HepG2 (cell line): ENCODE measurements at regions not wholly inside any gene's neighbourhood (a gene's known extent, or its start where the extent isn't known, plus 50 kb on each side); places are given as distances from the start of the nearest gene placed in this dataset.

Source experiments
- GABPA ChIP-seq, 2 experiments: IDR thresholded peaks; 2 replicates each; pipeline ENCODE4 v1.6.1; 2011 to 2016; ENCODE audit warnings: low read depth in 2 of 2, low read length in 1 of 2, missing biosample characterization in 1 of 2, missing genetic modification characterization in 1 of 2
- KDM6A ChIP-seq: IDR thresholded peaks from 2 replicates; pipeline ENCODE4 v1.6.1; 2016; ENCODE audit warnings: low read depth
- NR2F6 ChIP-seq, 2 experiments: IDR thresholded peaks; 2 replicates each; pipeline ENCODE4 v1.6.1; 2016; ENCODE audit warnings: antibody characterized with exemption in 1 of 2, mild to moderate bottlenecking in 1 of 2
- PBX3 ChIP-seq: sonication (generic); formaldehyde crosslinking; IDR thresholded peaks from 2 replicates; pipeline ENCODE4 v1.8.1; 2023; ENCODE audit warnings: missing genetic modification reagents, inconsistent platforms, borderline replicate concordance
- RXRB ChIP-seq: IDR thresholded peaks from 2 replicates; pipeline ENCODE4 v1.6.1; 2016; ENCODE audit warnings: borderline replicate concordance, missing genetic modification reagents, missing compliant biosample characterization
- ZKSCAN1 ChIP-seq: fragments of 150-350 bp; IDR thresholded peaks from 2 replicates; pipeline ENCODE4 v1.6.1; 2014; ENCODE audit warnings: low read length
- ZNF142 ChIP-seq: sonication (generic); formaldehyde crosslinking; IDR thresholded peaks from 2 replicates; pipeline ENCODE4 v1.4.0; 2020; ENCODE audit warnings: missing genetic modification reagents

GRCh38 chr10:44492678-44493077, 107.8 kb upstream of the CXCL12 start (continued):
- peak; percentile 65; the same call in 1 of the 2 replicates for TF ChIP-seq RXRB
- no peak for TF ChIP-seq ZNF142
- TF ChIP-seq PBX3 (CRISPR knock-in tag), result no peak
- TF ChIP-seq ZKSCAN1, result no peak
- no peak for TF ChIP-seq GABPA (IDR thresholded peaks at IDR 0.05; ENCODE audit: low read depth, low read length)
- peak; percentile 80 for TF ChIP-seq GABPA (CRISPR knock-in tag; IDR thresholded peaks at IDR 0.05; ENCODE audit: low read depth)
- TF ChIP-seq KDM6A (CRISPR knock-in tag), result 0 out of 2 replicates have a peak, but pooled peaks have one; percentile 24
- peak; percentile 54; the same call in 1 of the 2 replicates for TF ChIP-seq NR2F6 (IDR thresholded peaks at IDR 0.05)
- no peak for TF ChIP-seq NR2F6 (CRISPR knock-in tag; IDR thresholded peaks at IDR 0.05)
- TF ChIP-seq, all 625 proteins: peak for 29
